ENCODE measurements at regions not wholly inside any gene's neighbourhood (a gene's known extent, or its start where the extent isn't known, plus 50 kb on each side); places are given as distances from the start of the nearest gene placed in this dataset.

- intact Hi-C loops (cut with DNase I; ENCODE audit: low total_unique reads) = no loop called here
- no peaks in the 10 kb centered on the region for H3K36me3 ChIP-seq
- H3K4me1 ChIP-seq = no peaks in the 10 kb centered on the region
- no peaks in the 10 kb centered on the region for H3K9me3 ChIP-seq
- H3K4me3 ChIP-seq = no peak overlapping the region
- no peak overlapping the region for H3K27ac ChIP-seq
- TF ChIP-seq POLR2A (IDR thresholded peaks at IDR 0.05) (no peak), CTCF (IDR thresholded peaks at IDR 0.05) (no peak), POLR2AphosphoS5 (IDR thresholded peaks at IDR 0.05) (no peak)
- no peaks in the 10 kb centered on the region for H3K27me3 ChIP-seq
- no peak for DNase-seq (ENCODE audit: low spot score in 2 of 2)
These were observed 108.5 kb downstream of the USP22 start for GRCh38 chr17:20934288-20934687.

DNA sequence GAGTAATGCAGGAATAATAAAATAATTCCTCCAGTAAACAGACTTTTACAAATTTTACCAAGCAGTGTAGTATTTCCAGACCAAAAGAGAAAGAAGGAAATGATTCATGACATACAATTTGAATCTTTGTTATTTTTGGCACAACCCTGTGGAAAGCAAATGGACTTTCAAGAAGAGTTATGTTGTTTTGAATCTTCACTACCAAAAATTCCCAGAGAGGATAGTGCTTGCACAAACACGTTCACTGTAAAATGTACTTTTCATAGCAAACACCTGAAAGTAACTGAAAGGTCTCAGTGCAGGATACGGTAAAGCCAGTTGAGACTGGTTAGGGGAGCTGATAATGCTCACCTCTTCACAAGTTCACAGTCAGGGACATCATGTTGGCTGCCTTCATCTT is 107.1 kb downstream of the USP22 start:
- intact Hi-C loops (cut with DNase I; ENCODE audit: low total_unique reads) = no loop called here
- peak overlapping the region; percentile 59 to 70 for H3K27ac ChIP-seq
- TF ChIP-seq CTCF (IDR thresholded peaks at IDR 0.05) = no peak
- TF ChIP-seq POLR2A (IDR thresholded peaks at IDR 0.05) = no peak
- TF ChIP-seq POLR2AphosphoS5 (IDR thresholded peaks at IDR 0.05) = no peak
- no peaks in the 10 kb centered on the region for H3K36me3 ChIP-seq
- no peak overlapping the region for H3K4me3 ChIP-seq
- H3K9me3 ChIP-seq = no peaks in the 10 kb centered on the region
- no peak for DNase-seq (ENCODE audit: low spot score in 2 of 2)
- H3K4me1 ChIP-seq = no peaks in the 10 kb centered on the region
- H3K27me3 ChIP-seq = no peaks in the 10 kb centered on the region

DNA sequence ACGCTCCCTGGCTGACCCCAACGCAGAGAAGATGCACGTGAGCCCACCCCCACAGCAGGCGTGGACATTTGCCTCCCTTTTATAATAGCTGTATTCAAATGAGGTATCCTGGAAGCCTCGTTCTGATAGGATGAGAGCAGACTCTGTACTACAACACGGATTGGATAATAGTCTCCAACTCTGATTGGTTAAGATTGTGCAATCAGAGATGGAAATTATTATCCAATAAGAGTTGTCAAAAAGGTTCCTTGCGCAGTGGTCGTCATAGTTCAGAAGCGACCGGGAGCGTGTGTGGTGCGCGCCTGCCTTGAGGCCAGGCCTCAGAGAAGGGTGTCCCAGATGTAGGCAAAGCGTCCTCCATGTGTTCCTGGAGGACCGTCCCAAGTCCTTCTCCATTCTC is 104.6 kb downstream of the USP22 start:
- intact Hi-C loops (cut with DNase I; ENCODE audit: low total_unique reads) = no loop called here
- no peak for DNase-seq (ENCODE audit: low spot score in 2 of 2)
- Histone ChIP-seq H3K27me3 (no peaks in the 10 kb centered on the region), H3K4me3 (no peak overlapping the region), H3K9me3 (no peaks in the 10 kb centered on the region), H3K36me3 (no peaks in the 10 kb centered on the region), H3K27ac (peak overlapping the region in 1 of 2 donors; percentile 14), H3K4me1 (no peaks in the 10 kb centered on the region)
- TF ChIP-seq POLR2AphosphoS5 (IDR thresholded peaks at IDR 0.05) = no peak
- TF ChIP-seq POLR2A (IDR thresholded peaks at IDR 0.05) = no peak
- no peak for TF ChIP-seq CTCF (IDR thresholded peaks at IDR 0.05)

GRCh38 chr17:20938988-20939615 is 103.7 kb downstream of the USP22 start:
- no peaks in the 10 kb centered on the region for H3K4me1 ChIP-seq
- H3K36me3 ChIP-seq = no peaks in the 10 kb centered on the region
- H3K27ac ChIP-seq = no peak overlapping the region
- H3K9me3 ChIP-seq = no peaks in the 10 kb centered on the region
- intact Hi-C loops (cut with DNase I; ENCODE audit: low total_unique reads) = no loop called here
- no peak for TF ChIP-seq POLR2A (IDR thresholded peaks at IDR 0.05)
- TF ChIP-seq CTCF (IDR thresholded peaks at IDR 0.05) = no peak
- TF ChIP-seq POLR2AphosphoS5 (IDR thresholded peaks at IDR 0.05) = no peak
- DNase-seq (ENCODE audit: low spot score in 2 of 2) = no peak
- H3K4me3 ChIP-seq = no peak overlapping the region
- H3K27me3 ChIP-seq = no peaks in the 10 kb centered on the region

DNA sequence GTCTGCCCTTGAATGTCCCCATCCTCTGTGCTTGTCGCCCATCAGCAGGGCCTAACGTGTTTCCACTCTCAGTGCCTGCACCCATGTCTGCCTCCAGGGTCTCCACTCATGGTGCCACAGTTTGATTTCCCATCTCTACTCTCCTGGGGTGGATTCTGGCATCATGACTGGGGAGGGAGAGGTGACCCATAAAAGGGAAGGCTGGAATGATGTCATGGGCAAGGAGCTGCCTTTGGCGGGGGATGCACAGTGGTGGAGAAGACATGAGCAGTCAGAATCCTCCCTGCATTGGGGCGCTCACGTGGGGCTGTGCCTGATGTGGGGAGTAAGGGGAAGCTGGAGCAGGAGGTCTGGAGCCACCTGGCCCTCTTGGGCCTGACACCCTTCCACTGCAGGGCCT is 100.9 kb downstream of the USP22 start:
- H3K27me3 ChIP-seq = no peaks in the 10 kb centered on the region
- H3K27ac ChIP-seq = no peak overlapping the region
- H3K4me3 ChIP-seq = no peak overlapping the region
- no peak for TF ChIP-seq POLR2AphosphoS5 (IDR thresholded peaks at IDR 0.05)
- no peak for TF ChIP-seq POLR2A (IDR thresholded peaks at IDR 0.05)
- TF ChIP-seq CTCF (IDR thresholded peaks at IDR 0.05) = no peak
- DNase-seq (ENCODE audit: low spot score in 2 of 2) = no peak
- no peaks in the 10 kb centered on the region for H3K4me1 ChIP-seq
- no peaks in the 10 kb centered on the region for H3K36me3 ChIP-seq
- no peaks in the 10 kb centered on the region for H3K9me3 ChIP-seq
- intact Hi-C loops (cut with DNase I; ENCODE audit: low total_unique reads) = no loop called here

Measured in breast epithelium (tissue), 4 donors.